OCI-LY7 (cell line): ENCODE measurements at regions not wholly inside any gene's neighbourhood (a gene's known extent, or its start where the extent isn't known, plus 50 kb on each side); places are given as distances from the start of the nearest gene placed in this dataset.

Experiments used
- BruUV-seq: library from RNA; stranded (reverse); fragments of 400-500 nt; replicated peaks from 2 replicates; lab custom pipeline; 2021; lab: Mats Ljungman, UMichigan
- CTCF ChIA-PET: fragments of 300-600 bp; sonication (Branson Sonifier 250); formaldehyde crosslinking; loops from one replicate; lab custom pipeline; 2022; ENCODE audit warnings: antibody characterized with exemption; ENCODE audit not compliant: unreplicated experiment; lab: Charles Lee
- POLR2A ChIA-PET: fragments of 300-600 bp; sonication (Branson Sonifier 250); formaldehyde crosslinking; loops from one replicate; lab custom pipeline; 2022; ENCODE audit warnings: antibody characterized with exemption; lab: Charles Lee
- DNase-seq: peaks from one replicate; pipeline ENCODE4 v3.0.0-alpha.2; 2015; ENCODE audit warnings: low spot score
- H2AFZ ChIP-seq: fragments of 200-600 bp; sonication (generic), shearing (Covaris generic); 2 replicates; pipeline ENCODE4 v1.6.1; 2014; ENCODE audit warnings: mild to moderate bottlenecking, antibody characterized with exemption, low read length, moderate library complexity
- H3K27ac ChIP-seq: fragments of 200-600 bp; sonication (generic); 2 replicates; pipeline ENCODE4 v1.5.1; 2014; ENCODE audit warnings: mixed run types, low read depth, mild to moderate bottlenecking, moderate library complexity, low read length, inconsistent platforms; ENCODE audit not compliant: poor library complexity, severe bottlenecking
- H3K36me3 ChIP-seq: fragments of 200-600 bp; sonication (generic); 2 replicates; pipeline ENCODE4 v1.6.1; 2014; ENCODE audit warnings: mild to moderate bottlenecking, antibody characterized with exemption, low read length, moderate library complexity, mixed read lengths; ENCODE audit not compliant: insufficient read depth
- H3K4me1 ChIP-seq: fragments of 200-600 bp; sonication (generic); 2 replicates; pipeline ENCODE4 v1.5.1; 2014; ENCODE audit warnings: mild to moderate bottlenecking, low read length; ENCODE audit not compliant: insufficient read depth, poor library complexity, severe bottlenecking
- H3K4me2 ChIP-seq: fragments of 200-600 bp; sonication (generic); 2 replicates; pipeline ENCODE4 v1.6.1; 2014; ENCODE audit warnings: mild to moderate bottlenecking, low read length
- H3K4me3 ChIP-seq: fragments of 200-600 bp; sonication (generic); 2 replicates; pipeline ENCODE4 v1.5.1; 2014; ENCODE audit warnings: mild to moderate bottlenecking, low read depth, low read length; ENCODE audit not compliant: poor library complexity, severe bottlenecking
- H3K79me2 ChIP-seq: fragments of 200-600 bp; sonication (generic); 2 replicates; pipeline ENCODE4 v1.6.1; 2016; ENCODE audit warnings: low read depth, mild to moderate bottlenecking, low read length, moderate library complexity, mixed read lengths; ENCODE audit not compliant: insufficient read depth
- H3K9me2 ChIP-seq: fragments of 200-600 bp; sonication (generic); 2 replicates; pipeline ENCODE4 v1.6.1; 2016; ENCODE audit warnings: mild to moderate bottlenecking, low read length, mixed read lengths; ENCODE audit not compliant: insufficient read depth
- H3K9me3 ChIP-seq: fragments of 200-600 bp; sonication (generic); 2 replicates; pipeline ENCODE4 v1.6.1; 2014; ENCODE audit warnings: mild to moderate bottlenecking, mixed run types, low read length, mixed read lengths
- H4K20me1 ChIP-seq: fragments of 200-600 bp; sonication (generic); 2 replicates; pipeline ENCODE4 v1.6.1; 2014; ENCODE audit warnings: mild to moderate bottlenecking, antibody characterized with exemption, low read length, moderate library complexity, mixed read lengths; ENCODE audit not compliant: insufficient read depth
- CTCF ChIP-seq: fragments of 200-600 bp; sonication (generic); conservative IDR thresholded peaks from 2 replicates; pipeline ENCODE4 v1.5.1; 2014; ENCODE audit warnings: mild to moderate bottlenecking, antibody characterized with exemption, low read length, moderate library complexity, mixed read lengths
- EZH2phosphoT487 ChIP-seq: fragments of 200-600 bp; sonication (generic); IDR thresholded peaks from 2 replicates; pipeline ENCODE4 v1.6.1; 2018; ENCODE audit warnings: low read depth, borderline replicate concordance, mild to moderate bottlenecking, mixed run types, antibody characterized with exemption, low read length, moderate library complexity, mixed read lengths
- intact Hi-C: fragments of 100-400 bp; cut with micrococcal nuclease; formaldehyde crosslinking; loops from one replicate; pipeline ENCODE4 v1.10.0; 2022; ENCODE audit not compliant: unreplicated experiment

- Histone ChIP-seq H3K4me2 (no peak overlapping the region), H3K27ac (no peak overlapping the region), H3K9me3 (no peaks in the 10 kb centered on the region), H3K4me1 (no peaks in the 10 kb centered on the region), H3K9me2 (no peaks in the 10 kb centered on the region), H3K4me3 (no peak overlapping the region), H4K20me1 (no peaks in the 10 kb centered on the region), H3K79me2 (no peaks in the 10 kb centered on the region), H2AFZ (no peak overlapping the region), H3K36me3 (peaks cover 12% of the 10 kb centered on the region)
- no peak for TF ChIP-seq EZH2phosphoT487
- no peak for TF ChIP-seq CTCF
- DNase-seq = no peak
- intact Hi-C loops = no loop called here
- CTCF ChIA-PET = no interaction called here
- no TSS peak for BruUV-seq
- POLR2A ChIA-PET = no interaction called here
Measured at GRCh38 chr12:111123390-111123789, 203.0 kb upstream of the MYL2 start.

GRCh38 chr12:111122458-111122878 lies 202.1 kb upstream of the MYL2 start:
- no peak overlapping the region for H3K27ac ChIP-seq
- no TSS peak for BruUV-seq
- no peak overlapping the region for H2AFZ ChIP-seq
- peaks cover 19% of the 10 kb centered on the region for H3K36me3 ChIP-seq
- H3K4me1 ChIP-seq = no peaks in the 10 kb centered on the region
- H4K20me1 ChIP-seq = no peaks in the 10 kb centered on the region
- H3K79me2 ChIP-seq = no peaks in the 10 kb centered on the region
- DNase-seq = no peak
- POLR2A ChIA-PET = no interaction called here
- H3K4me2 ChIP-seq = no peak overlapping the region
- H3K4me3 ChIP-seq = no peak overlapping the region
- H3K9me2 ChIP-seq = no peaks in the 10 kb centered on the region
- intact Hi-C loops = no loop called here
- CTCF ChIA-PET = no interaction called here
- no peak for TF ChIP-seq CTCF
- no peak for TF ChIP-seq EZH2phosphoT487
- H3K9me3 ChIP-seq = no peaks in the 10 kb centered on the region

GRCh38 chr12:111121840-111122239 lies 201.5 kb upstream of the MYL2 start:
- H3K4me2 ChIP-seq = no peak overlapping the region
- H3K27ac ChIP-seq = no peak overlapping the region
- no peak overlapping the region for H3K4me3 ChIP-seq
- intact Hi-C loops = no loop called here
- no peaks in the 10 kb centered on the region for H3K9me3 ChIP-seq
- H3K79me2 ChIP-seq = no peaks in the 10 kb centered on the region
- H2AFZ ChIP-seq = no peak overlapping the region
- no peaks in the 10 kb centered on the region for H4K20me1 ChIP-seq
- peaks cover 20% of the 10 kb centered on the region for H3K36me3 ChIP-seq
- CTCF ChIA-PET = no interaction called here
- no peak for TF ChIP-seq CTCF
- TF ChIP-seq EZH2phosphoT487 = no peak
- no peaks in the 10 kb centered on the region for H3K9me2 ChIP-seq
- BruUV-seq = no TSS peak
- no peak for DNase-seq
- POLR2A ChIA-PET = no interaction called here
- H3K4me1 ChIP-seq = no peaks in the 10 kb centered on the region
